GM12873 (cell line): ENCODE measurements at regions not wholly inside any gene's neighbourhood (a gene's known extent, or its start where the extent isn't known, plus 50 kb on each side); places are given as distances from the start of the nearest gene placed in this dataset.

Experiments
- CTCF ChIP-seq: IDR thresholded peaks from 2 replicates; pipeline ENCODE4 v1.5.1; 2012; ENCODE audit warnings: low read depth, mild to moderate bottlenecking, moderate library complexity, low read length, control low read depth; ENCODE audit not compliant: insufficient read depth; ENCODE audit errors: missing control alignments

- TF ChIP-seq CTCF, result no peak
Observed at GRCh38 chr6:99022039-99022609, 74.4 kb upstream of the FBXL4 start.

GRCh38 chr6:99019381-99019780 lies 71.6 kb upstream of the FBXL4 start:
- TF ChIP-seq CTCF, result no peak

GRCh38 chr6:99017150-99017549 lies 69.4 kb upstream of the FBXL4 start:
- no peak for TF ChIP-seq CTCF

GRCh38 chr6:99016355-99016754 lies 68.6 kb upstream of the FBXL4 start:
- no peak for TF ChIP-seq CTCF

GRCh38 chr6:99014061-99014460 lies 66.3 kb upstream of the FBXL4 start:
- TF ChIP-seq CTCF, result no peak

- TF ChIP-seq CTCF, result no peak
Observed at GRCh38 chr6:99013661-99014060, 65.9 kb upstream of the FBXL4 start.

- TF ChIP-seq CTCF, result no peak
Observed at GRCh38 chr6:99013145-99013544, 65.4 kb upstream of the FBXL4 start.
